Inferior parietal cortex (tissue), 1 donor: ENCODE measurements at regions not wholly inside any gene's neighbourhood (a gene's known extent, or its start where the extent isn't known, plus 50 kb on each side); places are given as distances from the start of the nearest gene placed in this dataset.

Source experiments
- DNase-seq: peaks from one replicate; pipeline ENCODE4 v3.0.0-alpha.2; 2016; ENCODE audit errors: extremely low spot score

- DNase-seq, result no peak
These were observed 253.6 kb downstream of the PPP1R2C start for GRCh38 chrX:42524379-42524778.

- no peak for DNase-seq
These were observed 258.2 kb downstream of the PPP1R2C start for GRCh38 chrX:42519666-42520231.

GRCh38 chrX:42515939-42516338, 262.0 kb downstream of the PPP1R2C start:
- DNase-seq, result no peak

GRCh38 chrX:42505016-42505415, 272.9 kb downstream of the PPP1R2C start:
- no peak for DNase-seq

- no peak for DNase-seq
These were observed 278.3 kb downstream of the PPP1R2C start for GRCh38 chrX:42499620-42500019.

- no peak for DNase-seq
These were observed 280.6 kb downstream of the PPP1R2C start for GRCh38 chrX:42497356-42497755.

GRCh38 chrX:42496239-42496638, 281.7 kb downstream of the PPP1R2C start:
- DNase-seq, result no peak

GRCh38 chrX:42495139-42495538, 282.8 kb downstream of the PPP1R2C start:
- DNase-seq, result no peak

- DNase-seq, result no peak
These were observed 286.6 kb downstream of the PPP1R2C start for GRCh38 chrX:42491137-42491907.

GRCh38 chrX:42490111-42490510, 287.9 kb downstream of the PPP1R2C start:
- DNase-seq, result no peak

GRCh38 chrX:42485601-42486000, 292.4 kb downstream of the PPP1R2C start:
- no peak for DNase-seq

GRCh38 chrX:42484233-42484632, 293.7 kb downstream of the PPP1R2C start:
- no peak for DNase-seq

GRCh38 chrX:42477396-42477795, 300.6 kb downstream of the PPP1R2C start:
- no peak for DNase-seq

GRCh38 chrX:42472727-42473126, 305.2 kb downstream of the PPP1R2C start:
- DNase-seq, result no peak

- no peak for DNase-seq
These were observed 311.5 kb downstream of the PPP1R2C start for GRCh38 chrX:42466332-42467046.

- DNase-seq, result no peak
These were observed 312.1 kb downstream of the PPP1R2C start for GRCh38 chrX:42465821-42466220.

GRCh38 chrX:42463706-42464490, 314.1 kb downstream of the PPP1R2C start:
- DNase-seq, result no peak

- DNase-seq, result no peak
These were observed 315.0 kb downstream of the PPP1R2C start for GRCh38 chrX:42462917-42463316.

GRCh38 chrX:42460706-42461105, 317.3 kb downstream of the PPP1R2C start:
- DNase-seq, result no peak

- DNase-seq, result no peak
These were observed 318.2 kb downstream of the PPP1R2C start for GRCh38 chrX:42459735-42460134.

- no peak for DNase-seq
These were observed 321.7 kb downstream of the PPP1R2C start for GRCh38 chrX:42456176-42456700.

- no peak for DNase-seq
These were observed 327.7 kb downstream of the PPP1R2C start for GRCh38 chrX:42450228-42450627.
